GM18867 (cell line): ENCODE measurements at regions not wholly inside any gene's neighbourhood (a gene's known extent, or its start where the extent isn't known, plus 50 kb on each side); places are given as distances from the start of the nearest gene placed in this dataset.

Experiments used
- ATAC-seq: cut with Tn5 transposase; IDR thresholded peaks from one replicate; pipeline ENCODE4 v1.9.1; 2021; ENCODE audit warnings: mild to moderate bottlenecking, moderate library complexity; ENCODE audit not compliant: unreplicated experiment

- ATAC-seq = no peak
Measured at GRCh38 chrX:10744007-10744406, 123.6 kb upstream of the MID1 start.

- no peak for ATAC-seq
Measured at GRCh38 chrX:10747975-10748374, 127.6 kb upstream of the MID1 start.

- no peak for ATAC-seq
Measured at GRCh38 chrX:10749113-10749512, 128.7 kb upstream of the MID1 start.

- no peak for ATAC-seq
Measured at GRCh38 chrX:10750581-10750980, 130.2 kb upstream of the MID1 start.

GRCh38 chrX:10753116-10753515 lies 132.7 kb upstream of the MID1 start:
- ATAC-seq = no peak

GRCh38 chrX:10754445-10754844 lies 134.1 kb upstream of the MID1 start:
- no peak for ATAC-seq

GRCh38 chrX:10755439-10756334 lies 135.3 kb upstream of the MID1 start:
- ATAC-seq = no peak

GRCh38 chrX:10756441-10756840 lies 136.1 kb upstream of the MID1 start:
- ATAC-seq = no peak

- no peak for ATAC-seq
Measured at GRCh38 chrX:10759141-10759799, 138.9 kb upstream of the MID1 start.

GRCh38 chrX:10761447-10761846 lies 141.1 kb upstream of the MID1 start:
- no peak for ATAC-seq

GRCh38 chrX:10769195-10769594 lies 148.8 kb upstream of the MID1 start:
- peak; percentile 87 for ATAC-seq

- no peak for ATAC-seq
Measured at GRCh38 chrX:10769696-10770619, 149.6 kb upstream of the MID1 start.

- ATAC-seq = no peak
Measured at GRCh38 chrX:10773318-10773717, 152.9 kb upstream of the MID1 start.

- no peak for ATAC-seq
Measured at GRCh38 chrX:10781847-10782530, 161.6 kb upstream of the MID1 start.

- ATAC-seq = no peak
Measured at GRCh38 chrX:10783451-10783995, 163.1 kb upstream of the MID1 start.

- ATAC-seq = no peak
Measured at GRCh38 chrX:10787264-10787663, 166.9 kb upstream of the MID1 start.

- ATAC-seq = no peak
Measured at GRCh38 chrX:10794203-10794630, 173.8 kb upstream of the MID1 start.

GRCh38 chrX:10795721-10796120 lies 175.3 kb upstream of the MID1 start:
- ATAC-seq = no peak

- ATAC-seq = no peak
Measured at GRCh38 chrX:10797466-10797865, 177.1 kb upstream of the MID1 start.

GRCh38 chrX:10798041-10798440 lies 177.7 kb upstream of the MID1 start:
- no peak for ATAC-seq
